ENCODE measurements at regions not wholly inside any gene's neighbourhood (a gene's known extent, or its start where the extent isn't known, plus 50 kb on each side); places are given as distances from the start of the nearest gene placed in this dataset.

DNA sequence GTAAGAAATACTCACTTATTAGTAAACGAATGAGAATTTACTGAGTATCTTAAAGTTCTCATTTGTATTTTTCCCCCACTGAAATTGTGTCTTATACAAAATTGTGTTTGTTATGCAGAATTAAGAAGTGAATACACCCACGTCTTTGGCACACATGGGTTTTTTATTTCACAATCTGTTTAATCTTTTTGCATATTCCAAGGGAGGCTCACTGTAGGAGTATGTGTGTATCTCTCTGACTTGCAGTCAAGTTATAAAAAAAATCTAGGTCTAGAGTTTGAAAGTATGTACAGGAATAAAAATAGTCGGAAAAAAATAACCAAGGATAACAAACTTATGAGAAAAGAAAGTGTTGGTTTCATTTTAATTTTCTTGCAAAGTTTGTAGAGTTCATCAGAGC is 255.2 kb downstream of the PDCD6IP start:
- TF ChIP-seq POLR2AphosphoS5 (IDR thresholded peaks at IDR 0.05; ENCODE audit: low read depth, low read length): no peak
- no peak for TF ChIP-seq POLR2A (IDR thresholded peaks at IDR 0.05; ENCODE audit: low read depth, low read length)
